ENCODE measurements at regions not wholly inside any gene's neighbourhood (a gene's known extent, or its start where the extent isn't known, plus 50 kb on each side); places are given as distances from the start of the nearest gene placed in this dataset.

- no peaks in the 10 kb centered on the region for H3K4me1 ChIP-seq (ENCODE audit: control insufficient read depth in 2 of 2, insufficient read depth in 2 of 2, low read length in 2 of 2)
- no peak for ATAC-seq (ENCODE audit: low read depth)
- H3K9me3 Mint-ChIP-seq (ENCODE audit: insufficient read depth), result no peaks in the 10 kb centered on the region
- H3K4me2 ChIP-seq (replicated peaks; ENCODE audit: low read depth, low read length, poor library complexity, severe bottlenecking), result no peak overlapping the region
- no peaks in the 10 kb centered on the region for H4K20me1 ChIP-seq (ENCODE audit: control insufficient read depth, insufficient read depth, low read length, poor library complexity, severe bottlenecking)
- H3K27ac ChIP-seq (ENCODE audit: low read length in 2 of 2), result no peak overlapping the region
- H3K4me1 Mint-ChIP-seq, result no peaks in the 10 kb centered on the region
- H3K36me3 ChIP-seq (replicated peaks in 1 of 2; ENCODE audit: control extremely low read depth in 1 of 2, control insufficient read depth in 1 of 2, extremely low read depth in 1 of 2, insufficient read depth in 2 of 2, low read length in 1 of 2), result no peaks in the 10 kb centered on the region
- WGBS (ENCODE audit: insufficient coverage), result 79% methylated on average over 31 of the region's 33 CpGs
- H3K27me3 Mint-ChIP-seq, result peaks cover 4% of the 10 kb centered on the region
- POLR2A ChIA-PET, result no interaction called here
- no peaks in the 10 kb centered on the region for H3K9me3 ChIP-seq (ENCODE audit: control extremely low read depth in 1 of 3, control insufficient read depth in 2 of 3, insufficient read depth in 1 of 3, low read length in 2 of 3)
- no peaks in the 10 kb centered on the region for H3K79me2 ChIP-seq (ENCODE audit: control insufficient read depth, insufficient read depth, low read length)
- H3K27ac Mint-ChIP-seq, result no peak overlapping the region
- intact Hi-C loops (cut with micrococcal nuclease), result no loop called here
- no peak for DNase-seq
- H3K27me3 ChIP-seq (replicated peaks in 1 of 4; ENCODE audit: control extremely low read depth in 1 of 4, control insufficient read depth in 3 of 4, insufficient read depth in 4 of 4, low read length in 3 of 4), result no peaks in the 10 kb centered on the region
- H3K4me3 Mint-ChIP-seq, result no peak overlapping the region
- no peak overlapping the region for H3K4me3 ChIP-seq (ENCODE audit: control extremely low read depth in 1 of 5, extremely low read depth in 1 of 5, insufficient read depth in 1 of 5, low read depth in 2 of 5, low read length in 4 of 5)
- no peak overlapping the region for H3K9ac ChIP-seq (ENCODE audit: low read length)
- CTCF ChIA-PET, result no interaction called here
- TF ChIP-seq, protein P1, sequence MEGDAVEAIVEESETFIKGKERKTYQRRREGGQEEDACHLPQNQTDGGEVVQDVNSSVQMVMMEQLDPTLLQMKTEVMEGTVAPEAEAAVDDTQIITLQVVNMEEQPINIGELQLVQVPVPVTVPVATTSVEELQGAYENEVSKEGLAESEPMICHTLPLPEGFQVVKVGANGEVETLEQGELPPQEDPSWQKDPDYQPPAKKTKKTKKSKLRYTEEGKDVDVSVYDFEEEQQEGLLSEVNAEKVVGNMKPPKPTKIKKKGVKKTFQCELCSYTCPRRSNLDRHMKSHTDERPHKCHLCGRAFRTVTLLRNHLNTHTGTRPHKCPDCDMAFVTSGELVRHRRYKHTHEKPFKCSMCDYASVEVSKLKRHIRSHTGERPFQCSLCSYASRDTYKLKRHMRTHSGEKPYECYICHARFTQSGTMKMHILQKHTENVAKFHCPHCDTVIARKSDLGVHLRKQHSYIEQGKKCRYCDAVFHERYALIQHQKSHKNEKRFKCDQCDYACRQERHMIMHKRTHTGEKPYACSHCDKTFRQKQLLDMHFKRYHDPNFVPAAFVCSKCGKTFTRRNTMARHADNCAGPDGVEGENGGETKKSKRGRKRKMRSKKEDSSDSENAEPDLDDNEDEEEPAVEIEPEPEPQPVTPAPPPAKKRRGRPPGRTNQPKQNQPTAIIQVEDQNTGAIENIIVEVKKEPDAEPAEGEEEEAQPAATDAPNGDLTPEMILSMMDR (IDR thresholded peaks at IDR 0.05), result no peak
- TF ChIP-seq EZH2 (IDR thresholded peaks at IDR 0.05; ENCODE audit: borderline replicate concordance, insufficient read depth, low read depth, low read length, poor library complexity, severe bottlenecking), result no peak
- H2AFZ ChIP-seq (ENCODE audit: insufficient read depth, low read depth, low read length, poor library complexity, severe bottlenecking), result no peak overlapping the region
Observed at GRCh38 chr9:135370411-135371375, 108.9 kb upstream of the PPP1R26 start.

DNA sequence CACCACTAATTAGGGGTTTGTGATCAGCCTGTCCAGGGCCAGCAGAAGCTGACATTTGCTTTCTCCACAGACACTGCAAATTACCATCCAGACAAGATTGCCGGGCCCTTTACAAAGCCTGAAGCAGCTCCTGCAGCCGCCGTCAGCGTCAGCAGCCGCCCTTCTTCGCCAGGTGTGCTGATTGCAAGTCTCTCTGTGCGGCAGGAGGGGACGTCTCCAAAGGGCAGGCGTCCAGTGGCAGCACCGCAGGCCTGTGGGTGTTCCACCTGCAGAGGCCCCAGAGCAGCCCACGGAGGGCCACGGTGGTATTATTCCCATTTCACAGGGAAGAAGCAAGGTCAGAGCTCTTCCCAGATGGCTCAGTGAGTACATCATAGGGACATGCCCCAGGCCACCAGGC is 108.0 kb upstream of the PPP1R26 start:
- no peak for ATAC-seq (ENCODE audit: low read depth)
- no peaks in the 10 kb centered on the region for H3K4me1 Mint-ChIP-seq
- no peak for DNase-seq
- no peak overlapping the region for H2AFZ ChIP-seq (ENCODE audit: insufficient read depth, low read depth, low read length, poor library complexity, severe bottlenecking)
- intact Hi-C loops (cut with micrococcal nuclease), result no loop called here
- H3K27me3 ChIP-seq (replicated peaks in 1 of 4; ENCODE audit: control extremely low read depth in 1 of 4, control insufficient read depth in 3 of 4, insufficient read depth in 4 of 4, low read length in 3 of 4), result no peaks in the 10 kb centered on the region
- no peaks in the 10 kb centered on the region for H3K36me3 ChIP-seq (replicated peaks in 1 of 2; ENCODE audit: control extremely low read depth in 1 of 2, control insufficient read depth in 1 of 2, extremely low read depth in 1 of 2, insufficient read depth in 2 of 2, low read length in 1 of 2)
- H3K9me3 ChIP-seq (ENCODE audit: control extremely low read depth in 1 of 3, control insufficient read depth in 2 of 3, insufficient read depth in 1 of 3, low read length in 2 of 3), result no peaks in the 10 kb centered on the region
- H3K27ac Mint-ChIP-seq, result no peak overlapping the region
- POLR2A ChIA-PET, result no interaction called here
- 87% methylated on average over 12 of the region's 12 CpGs for WGBS (ENCODE audit: insufficient coverage)
- H3K4me2 ChIP-seq (replicated peaks; ENCODE audit: low read depth, low read length, poor library complexity, severe bottlenecking), result no peak overlapping the region
- H3K9ac ChIP-seq (ENCODE audit: low read length), result no peak overlapping the region
- no peaks in the 10 kb centered on the region for H4K20me1 ChIP-seq (ENCODE audit: control insufficient read depth, insufficient read depth, low read length, poor library complexity, severe bottlenecking)
- no peaks in the 10 kb centered on the region for H3K9me3 Mint-ChIP-seq (ENCODE audit: insufficient read depth)
- no peak overlapping the region for H3K4me3 ChIP-seq (ENCODE audit: control extremely low read depth in 1 of 5, extremely low read depth in 1 of 5, insufficient read depth in 1 of 5, low read depth in 2 of 5, low read length in 4 of 5)
- no peaks in the 10 kb centered on the region for H3K79me2 ChIP-seq (ENCODE audit: control insufficient read depth, insufficient read depth, low read length)
- CTCF ChIA-PET, result no interaction called here
- peaks cover 4% of the 10 kb centered on the region for H3K27me3 Mint-ChIP-seq
- H3K4me3 Mint-ChIP-seq, result no peak overlapping the region
- H3K4me1 ChIP-seq (ENCODE audit: control insufficient read depth in 2 of 2, insufficient read depth in 2 of 2, low read length in 2 of 2), result no peaks in the 10 kb centered on the region
- no peak overlapping the region for H3K27ac ChIP-seq (ENCODE audit: low read length in 2 of 2)
- TF ChIP-seq, protein P1 (IDR thresholded peaks at IDR 0.05), result no peak
- TF ChIP-seq EZH2 (IDR thresholded peaks at IDR 0.05; ENCODE audit: borderline replicate concordance, insufficient read depth, low read depth, low read length, poor library complexity, severe bottlenecking), result no peak
